A204.1 (cell line): ENCODE measurements at regions not wholly inside any gene's neighbourhood (a gene's known extent, or its start where the extent isn't known, plus 50 kb on each side); places are given as distances from the start of the nearest gene placed in this dataset.
"Not testable (repeated sequence)": the region's sequence is repeated elsewhere in the genome, so short reads cannot be mapped to it uniquely, and the experiment has no call there.

Source experiments
- FAIRE-seq: peaks from 2 replicates; lab custom pipeline; 2012; peaks lifted over from hg19 to GRCh38; lab: Jason Lieb, UNC

DNA sequence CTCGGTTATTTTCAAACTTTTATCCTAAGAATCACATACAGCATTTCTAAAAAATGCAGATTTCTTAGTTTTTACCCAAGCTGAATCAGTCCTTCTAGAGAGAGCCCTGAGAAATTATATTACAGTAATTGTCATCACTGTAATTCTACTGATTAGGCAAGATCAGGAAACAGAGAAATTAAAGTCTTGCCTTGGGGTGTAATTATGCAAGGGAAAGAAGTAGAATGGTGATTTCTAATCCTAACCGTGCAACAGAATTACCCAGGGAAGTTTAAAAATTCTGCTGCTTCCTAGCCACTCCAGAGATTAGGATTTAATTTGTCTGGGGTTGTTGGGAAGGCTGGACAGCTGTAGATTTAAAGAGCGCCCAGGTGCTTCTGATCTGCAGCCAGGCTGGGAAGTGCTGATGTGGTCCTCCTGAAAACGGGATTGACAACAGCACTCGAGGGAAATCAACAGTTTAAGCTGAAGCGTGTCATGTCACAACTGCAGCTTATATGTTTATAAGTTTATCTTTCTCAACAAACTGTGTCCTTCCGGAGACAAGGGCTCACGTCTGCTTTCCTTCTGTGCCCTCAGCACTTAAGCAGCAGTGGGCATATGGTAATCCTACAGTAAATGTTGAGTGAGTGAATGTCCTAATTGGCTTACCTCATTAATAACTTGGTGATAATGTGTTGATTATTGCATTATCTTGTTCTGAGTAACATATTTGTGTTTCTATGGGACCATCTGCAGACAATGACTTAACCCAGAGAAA lies 671.9 kb upstream of the SOX11 start:
- FAIRE-seq, result no peak

DNA sequence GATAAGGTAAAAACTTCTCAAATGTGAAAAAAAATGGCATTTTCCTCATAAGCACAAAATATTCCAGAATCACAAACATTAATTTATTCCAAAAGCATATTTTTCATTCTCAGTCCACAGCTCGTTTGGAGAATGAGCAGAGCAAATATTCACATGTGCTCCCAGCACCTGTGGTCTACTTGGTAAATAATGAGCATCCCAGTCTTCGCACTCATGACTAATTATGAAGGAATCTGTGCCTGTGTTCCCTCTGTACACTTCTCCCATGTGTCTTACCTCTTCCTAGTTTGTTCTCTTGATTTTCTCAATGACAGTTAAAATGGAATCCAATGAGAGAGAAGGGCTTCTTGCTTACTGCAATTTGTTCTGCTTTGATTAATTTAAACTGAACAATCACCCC lies 671.0 kb upstream of the SOX11 start:
- FAIRE-seq, result no peak

DNA sequence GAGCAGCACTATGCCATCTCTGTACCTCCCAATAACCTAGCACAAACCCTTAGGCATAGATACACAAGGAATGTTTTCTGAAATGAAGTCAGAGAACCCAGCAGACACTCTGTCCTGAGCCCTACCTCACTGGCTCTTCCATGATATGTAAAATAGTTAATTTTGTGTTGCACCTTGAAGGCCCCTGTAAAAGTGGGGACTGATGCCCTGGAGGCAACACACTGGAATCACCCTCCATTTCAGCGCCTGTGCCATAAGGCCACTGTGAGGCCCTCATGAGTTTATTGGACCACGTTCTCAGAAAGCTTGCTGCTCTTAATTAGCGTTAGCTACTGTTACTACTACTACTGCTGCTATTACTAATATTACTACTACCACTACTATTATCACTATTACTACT lies 670.1 kb upstream of the SOX11 start:
- FAIRE-seq, result no peak

DNA sequence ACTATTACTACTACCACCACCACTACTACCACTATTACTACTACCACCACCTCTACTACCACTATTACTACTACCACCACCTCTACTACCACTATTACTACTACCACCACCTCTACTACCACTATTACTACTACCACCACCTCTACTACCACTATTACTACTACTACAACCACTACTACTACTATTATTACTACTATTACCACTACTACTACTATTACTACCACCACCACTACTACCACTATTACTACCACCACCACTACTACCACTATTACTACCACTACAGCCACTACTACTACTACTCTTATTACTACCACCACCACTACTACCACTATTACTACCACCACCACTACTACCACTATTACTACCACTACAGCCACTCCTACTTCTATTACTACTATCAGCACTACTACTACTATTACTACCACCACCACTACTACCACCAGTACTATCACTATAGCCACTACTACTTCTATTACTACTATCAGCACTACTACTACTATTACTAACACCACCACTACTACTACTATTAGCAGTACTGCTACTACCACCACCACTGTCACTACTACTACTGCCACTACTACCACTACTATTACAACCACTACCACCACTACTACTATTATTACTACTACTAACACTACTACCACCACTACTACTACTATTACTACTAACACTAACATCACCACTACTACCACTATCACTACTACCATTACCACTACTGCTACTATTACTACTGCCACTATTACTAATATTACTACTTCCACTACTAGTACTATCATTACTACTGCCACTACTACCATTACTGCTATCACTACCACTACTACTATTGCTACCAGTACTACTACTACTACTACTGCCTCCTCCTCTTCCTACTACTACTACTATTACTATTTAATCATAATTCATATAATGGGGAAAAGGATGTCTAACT lies 669.2 kb upstream of the SOX11 start:
- not testable (repeated sequence) for FAIRE-seq

DNA sequence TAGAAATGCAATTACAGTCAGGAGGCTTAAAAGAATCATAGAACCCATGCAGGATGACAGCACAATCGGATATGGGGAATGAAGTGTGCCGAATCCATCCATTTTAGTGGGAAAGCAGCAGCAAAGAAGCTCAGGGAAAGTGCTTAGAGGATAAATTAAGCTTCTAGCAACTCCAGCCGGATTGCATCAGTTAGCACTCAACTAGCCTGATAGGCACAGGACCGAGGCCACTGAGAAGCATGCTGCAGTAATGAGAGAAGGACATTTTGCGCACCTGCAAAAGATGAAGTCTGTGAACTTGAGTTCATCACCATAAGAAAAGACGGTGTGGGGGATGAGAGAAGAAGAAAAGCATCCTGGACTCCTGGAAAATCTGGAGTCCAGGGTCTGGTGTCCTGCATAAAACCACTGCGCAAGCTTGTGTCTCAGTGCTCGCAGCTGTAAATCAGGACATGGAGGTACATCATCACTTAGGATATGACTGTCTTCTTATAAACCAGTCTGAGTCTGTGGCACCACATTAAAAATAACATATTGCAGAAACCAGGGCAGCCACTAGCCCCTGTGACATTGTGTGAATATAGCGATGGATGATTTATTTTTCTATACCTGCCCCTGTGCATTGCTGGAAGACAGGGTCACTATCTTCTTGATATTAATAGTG lies 665.5 kb upstream of the SOX11 start:
- no peak for FAIRE-seq

DNA sequence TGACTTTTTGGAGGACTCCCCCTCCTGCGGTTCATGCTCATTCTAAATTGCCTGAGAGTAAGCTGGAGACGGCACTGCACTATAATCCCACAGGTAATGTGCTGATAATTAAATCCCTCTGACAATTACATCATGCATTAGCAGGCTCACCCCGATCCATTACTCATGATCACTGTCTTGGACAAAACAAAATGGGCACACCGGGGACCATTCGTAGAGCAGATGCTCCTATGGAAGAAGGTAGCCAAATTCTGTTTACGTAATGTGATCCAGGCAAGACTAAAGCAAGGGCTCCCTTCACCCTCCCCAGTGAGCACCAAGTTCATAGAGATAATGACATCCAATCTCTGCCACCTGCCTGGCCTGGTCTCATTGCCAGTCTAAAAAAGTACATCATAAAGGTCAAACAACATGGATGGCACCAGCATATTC lies 657.1 kb upstream of the SOX11 start:
- FAIRE-seq, result no peak

DNA sequence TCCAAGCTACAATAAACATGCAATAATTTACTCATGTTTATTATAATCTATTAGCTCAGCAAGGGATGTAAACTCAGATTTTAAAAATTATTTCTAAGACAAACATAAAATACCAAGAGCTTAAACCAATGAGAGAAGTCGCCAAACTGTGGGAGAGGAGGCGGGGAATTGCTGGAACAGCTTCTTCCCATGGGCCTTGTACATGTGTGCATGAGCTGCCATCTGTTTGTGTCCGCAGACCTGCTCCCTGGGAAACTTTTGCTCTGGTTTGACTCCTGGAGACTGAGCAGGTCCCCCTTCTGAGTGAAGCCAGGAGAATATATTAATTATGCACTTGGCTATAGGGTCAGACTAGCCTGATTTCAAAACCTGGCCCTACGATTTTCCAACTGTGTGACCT lies 655.9 kb upstream of the SOX11 start:
- no peak for FAIRE-seq

DNA sequence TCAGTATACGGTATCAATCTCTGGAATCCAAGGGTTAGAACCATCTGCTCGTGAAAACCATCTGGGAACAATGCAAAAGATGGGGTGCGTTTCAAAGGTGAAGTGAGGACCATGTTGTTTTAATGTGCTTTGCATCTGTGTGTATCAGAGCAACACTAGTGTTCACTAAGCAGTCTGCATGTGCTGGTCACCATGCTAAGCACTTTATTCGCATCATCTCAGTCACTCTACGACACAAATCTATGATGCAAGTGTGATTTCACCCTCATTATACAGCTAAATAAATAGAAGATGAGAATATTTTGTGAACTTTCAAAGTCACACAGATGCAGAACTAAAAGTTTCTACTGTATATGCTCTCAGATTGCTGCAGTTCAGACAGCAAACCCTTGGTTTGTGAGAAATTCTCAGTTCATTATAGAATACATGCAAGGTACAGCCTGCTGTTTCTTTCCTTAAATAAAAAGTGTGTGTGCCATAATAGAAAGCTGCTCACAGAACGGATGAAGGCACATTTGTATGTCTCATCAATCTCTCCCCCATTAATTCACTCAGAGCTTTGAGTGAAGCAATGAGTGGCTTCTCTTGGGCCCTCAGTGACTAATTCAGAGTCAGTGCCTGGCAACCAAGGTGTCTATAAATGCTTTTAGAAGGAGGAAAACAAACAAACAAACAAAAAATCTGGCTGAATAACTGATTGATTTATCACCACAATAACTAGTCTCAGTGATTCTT lies 652.8 kb upstream of the SOX11 start:
- FAIRE-seq, result no peak

DNA sequence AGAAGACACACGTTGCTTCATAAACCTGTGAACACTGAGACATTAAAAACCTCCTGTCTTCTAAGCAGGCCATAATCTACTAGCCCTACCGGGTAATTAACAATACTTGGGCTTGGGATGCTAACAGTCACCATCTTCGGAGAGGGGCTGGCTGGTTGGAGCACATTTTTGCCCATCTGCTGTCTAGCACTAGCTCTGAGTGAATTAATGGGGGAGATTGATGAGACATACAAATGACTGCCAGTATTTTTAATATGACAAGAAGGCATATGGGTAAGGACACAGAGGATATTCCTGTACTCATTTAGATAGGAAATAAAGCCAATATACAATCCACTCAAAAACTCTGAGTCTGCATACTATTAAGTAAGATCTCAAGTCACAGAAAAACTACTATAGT lies 651.6 kb upstream of the SOX11 start:
- no peak for FAIRE-seq

DNA sequence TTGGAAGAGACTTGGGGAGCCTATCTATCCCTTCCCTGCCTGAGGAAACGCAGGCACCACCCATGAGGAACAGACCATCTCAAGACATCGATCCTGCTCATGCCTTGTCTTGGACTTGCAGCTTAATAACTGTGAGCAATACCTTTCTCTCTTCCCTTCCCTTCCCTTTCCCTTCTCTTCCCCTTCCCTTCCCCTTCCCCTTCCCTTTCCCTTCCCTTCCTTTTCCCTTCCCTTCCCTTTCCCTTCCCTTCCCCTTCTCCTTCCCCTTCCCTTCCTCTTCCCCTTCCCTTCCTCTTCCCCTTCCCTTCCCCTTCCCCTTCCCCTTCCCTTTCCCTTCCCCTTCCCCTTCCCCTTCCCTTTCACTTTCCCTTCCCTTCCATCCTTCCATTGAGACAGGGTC lies 650.7 kb upstream of the SOX11 start:
- no peak for FAIRE-seq

DNA sequence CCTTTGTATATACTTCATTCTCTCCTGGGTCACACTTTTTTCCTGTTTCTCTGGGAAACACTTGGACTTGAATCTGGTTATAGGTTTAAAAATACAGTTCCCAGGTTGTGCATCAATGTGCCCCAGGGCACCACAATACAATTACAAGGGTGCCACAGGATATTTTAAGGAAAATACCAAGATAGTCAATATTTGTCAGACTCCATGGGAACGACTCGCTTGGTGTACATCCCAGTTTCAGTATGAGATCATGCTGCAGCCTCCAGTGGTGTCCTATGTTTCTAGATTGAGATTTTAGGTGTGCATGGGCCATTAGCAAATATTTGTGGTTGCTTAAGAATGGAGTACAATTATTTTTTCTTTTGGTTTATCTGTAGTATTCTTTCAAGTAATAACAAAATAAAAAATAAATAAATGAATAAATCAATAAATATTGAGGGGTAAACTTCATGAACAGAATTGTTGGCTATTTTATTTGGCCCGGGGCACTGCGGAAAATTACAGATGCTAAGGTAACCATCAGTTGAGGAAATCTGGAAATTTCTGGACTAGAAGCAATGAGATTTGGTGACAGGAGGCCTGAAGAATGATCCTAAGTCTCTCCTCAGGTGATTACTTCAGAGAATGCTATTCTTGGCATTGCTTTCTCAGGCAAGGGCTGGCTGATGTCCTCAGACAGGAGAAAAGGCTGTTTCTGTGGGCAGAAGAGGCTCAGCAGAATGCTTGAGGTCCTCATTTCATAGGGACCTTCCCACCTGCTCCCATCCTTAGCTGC lies 649.3 kb upstream of the SOX11 start:
- FAIRE-seq, result no peak

DNA sequence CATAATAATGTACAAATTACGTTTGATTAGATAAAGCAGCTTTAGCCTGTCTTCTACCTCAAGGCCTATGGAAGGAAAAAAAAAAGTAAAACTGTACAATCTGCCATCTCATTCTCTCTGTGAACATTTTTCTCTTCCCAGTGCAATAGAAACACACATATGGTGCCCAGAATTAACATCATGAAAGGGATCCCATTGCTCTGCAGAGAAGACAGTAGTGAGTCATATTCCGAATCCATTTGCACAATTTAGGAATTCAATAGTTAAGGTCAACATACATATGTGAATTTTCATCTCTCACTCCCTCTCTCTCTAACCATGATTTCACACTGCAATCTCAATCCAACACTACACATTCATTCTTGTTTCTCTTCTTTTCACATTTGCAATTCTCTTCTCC lies 640.9 kb upstream of the SOX11 start:
- no peak for FAIRE-seq

DNA sequence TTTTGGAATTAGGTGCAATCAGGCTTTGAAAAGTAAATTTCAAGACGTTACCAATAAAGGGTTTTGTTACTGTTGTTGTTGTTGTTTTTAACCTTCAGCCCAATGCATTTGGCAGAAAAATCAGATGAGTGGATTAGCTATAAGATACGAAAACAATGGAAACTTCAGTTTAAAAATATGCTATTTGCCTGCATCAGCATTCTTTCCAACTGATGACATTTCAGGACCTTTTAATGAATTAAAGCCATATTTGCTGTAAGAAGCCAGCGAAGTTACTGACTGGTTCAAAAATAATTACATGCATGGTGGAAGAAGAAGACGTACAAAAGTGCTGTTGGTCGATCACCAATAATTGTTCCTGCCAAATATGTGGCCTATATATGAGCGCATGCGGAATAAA lies 639.3 kb upstream of the SOX11 start:
- no peak for FAIRE-seq

DNA sequence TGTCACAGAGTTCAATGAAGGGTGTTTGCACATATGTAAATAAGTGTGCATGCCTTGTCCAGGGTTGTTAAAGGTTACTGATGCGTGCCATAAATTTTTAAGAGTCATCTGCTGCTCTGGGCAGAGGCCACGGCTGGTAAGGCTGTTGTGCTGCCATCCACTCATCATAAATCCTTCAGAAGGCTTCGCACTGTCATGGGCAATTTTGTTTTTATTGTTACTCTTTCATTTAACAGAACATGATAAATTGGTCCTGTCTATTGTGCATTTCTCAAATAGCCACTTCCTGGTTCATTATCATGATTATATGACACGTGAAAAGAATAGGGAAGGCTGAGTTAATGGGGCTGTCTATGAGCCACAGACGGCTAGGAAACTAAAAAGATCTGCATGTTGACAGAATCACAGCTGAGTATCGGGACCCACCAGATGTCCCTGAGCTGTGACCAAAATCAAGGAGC lies 634.3 kb upstream of the SOX11 start:
- FAIRE-seq, result no peak

DNA sequence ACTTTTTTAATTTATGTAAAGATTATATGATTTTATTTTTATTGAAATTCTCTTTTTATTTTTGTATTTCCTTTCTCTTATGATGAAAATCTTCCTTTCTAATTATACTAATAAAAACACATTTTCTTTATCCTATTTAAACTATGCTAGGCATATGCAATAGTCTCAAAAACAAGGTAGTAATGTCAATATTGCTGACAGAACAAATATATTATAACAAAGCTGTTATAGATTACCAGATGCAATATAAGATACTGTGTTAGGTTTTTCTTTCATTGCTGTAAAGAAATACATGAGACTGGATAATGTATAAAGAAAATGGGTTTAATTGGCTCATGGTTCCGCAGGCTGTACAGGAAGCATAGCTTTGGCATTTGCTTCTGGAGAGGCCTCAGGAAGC lies 631.2 kb upstream of the SOX11 start:
- FAIRE-seq, result no peak

DNA sequence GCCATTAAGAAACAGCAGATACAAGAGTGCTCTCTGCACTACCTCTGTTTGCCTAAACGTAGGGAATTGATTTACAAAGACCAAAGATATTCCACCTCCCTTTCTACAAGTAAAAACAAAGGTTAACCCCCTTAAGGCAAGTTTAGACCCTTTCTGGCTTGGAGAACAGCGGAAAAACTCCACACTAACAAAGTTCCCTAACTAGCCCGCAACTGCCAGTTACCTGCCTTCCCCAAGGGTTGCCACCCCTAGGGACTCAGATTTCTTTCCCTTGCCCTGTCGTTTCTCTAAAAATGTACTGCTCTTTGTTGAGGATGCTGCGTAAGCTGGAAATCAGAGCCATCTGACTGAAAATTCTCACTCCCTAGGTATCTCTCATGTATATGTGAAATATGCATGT lies 627.5 kb upstream of the SOX11 start:
- FAIRE-seq, result no peak

DNA sequence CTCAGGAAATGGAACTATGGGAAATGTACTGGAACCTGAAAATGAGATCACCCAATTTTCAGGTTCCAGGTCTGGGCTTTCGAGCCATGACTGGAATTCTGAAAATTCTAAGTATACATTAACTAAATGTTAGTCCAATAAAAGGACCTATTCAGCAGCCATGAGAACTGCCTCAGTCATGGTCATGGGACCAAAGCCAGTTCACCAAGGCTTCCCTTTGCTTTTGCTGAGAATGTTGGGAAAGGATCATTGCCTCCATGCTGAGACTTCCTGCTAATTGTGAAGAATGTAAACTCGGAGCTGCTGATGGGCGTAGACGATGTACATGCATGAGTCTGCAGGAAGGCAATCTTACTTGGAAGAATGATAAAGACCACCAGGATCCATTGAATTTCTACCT lies 624.4 kb upstream of the SOX11 start:
- FAIRE-seq, result no peak

DNA sequence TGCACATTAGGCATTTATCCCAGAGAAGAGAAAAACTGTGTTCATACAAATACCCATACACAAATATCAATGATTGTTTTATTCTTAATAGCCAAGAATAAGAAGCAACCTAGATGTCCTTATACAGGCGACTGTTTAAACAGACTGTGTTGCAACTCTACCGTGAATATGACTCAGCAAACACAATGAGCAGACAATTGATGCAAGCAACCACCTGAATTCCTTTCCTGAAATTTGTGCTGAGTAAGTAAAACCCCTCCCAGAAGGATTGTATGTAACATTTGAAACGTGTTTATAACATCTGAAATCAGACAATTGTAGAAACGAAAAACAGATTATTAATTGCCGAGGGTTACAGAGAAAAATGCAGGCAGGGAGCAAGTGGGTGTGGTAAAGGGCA lies 621.9 kb upstream of the SOX11 start:
- no peak for FAIRE-seq

DNA sequence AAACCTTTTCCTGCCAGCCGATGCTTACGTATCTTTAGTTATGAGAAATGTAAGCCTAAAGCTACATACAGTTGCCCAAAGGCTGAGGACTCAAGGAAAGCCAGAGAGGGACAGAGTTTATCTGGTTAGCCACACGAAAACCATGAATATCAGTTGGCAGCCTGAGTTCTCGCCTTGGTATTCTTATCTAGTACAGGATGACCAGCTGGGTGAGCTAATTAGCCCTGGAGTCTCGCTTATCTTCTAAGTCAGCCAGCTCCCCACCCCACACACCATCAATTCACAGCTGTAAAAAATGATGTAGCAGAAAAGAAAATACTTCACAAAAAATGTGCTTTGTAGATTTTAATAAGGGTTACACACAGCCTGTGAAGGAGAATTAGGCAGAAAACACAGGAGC lies 617.5 kb upstream of the SOX11 start:
- FAIRE-seq, result no peak

DNA sequence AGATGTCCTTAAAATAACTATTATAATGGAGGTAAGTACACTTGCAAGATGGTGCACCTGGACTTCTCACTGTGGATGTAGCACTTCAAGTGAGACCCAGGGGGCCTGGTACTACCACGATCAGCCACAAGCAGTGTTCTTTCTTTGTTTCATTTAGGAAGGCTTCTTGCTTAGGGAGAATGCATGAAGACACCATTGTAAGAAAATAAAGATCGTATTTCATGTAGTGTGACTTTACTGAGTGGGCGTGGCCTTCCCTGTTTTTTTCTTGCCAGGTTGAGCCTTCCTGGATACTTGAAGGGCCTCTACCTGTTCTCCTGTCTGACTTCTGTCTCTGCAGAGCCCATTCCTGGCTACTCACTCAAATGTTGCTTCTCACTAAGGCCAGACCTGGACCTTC lies 615.6 kb upstream of the SOX11 start:
- no peak for FAIRE-seq

DNA sequence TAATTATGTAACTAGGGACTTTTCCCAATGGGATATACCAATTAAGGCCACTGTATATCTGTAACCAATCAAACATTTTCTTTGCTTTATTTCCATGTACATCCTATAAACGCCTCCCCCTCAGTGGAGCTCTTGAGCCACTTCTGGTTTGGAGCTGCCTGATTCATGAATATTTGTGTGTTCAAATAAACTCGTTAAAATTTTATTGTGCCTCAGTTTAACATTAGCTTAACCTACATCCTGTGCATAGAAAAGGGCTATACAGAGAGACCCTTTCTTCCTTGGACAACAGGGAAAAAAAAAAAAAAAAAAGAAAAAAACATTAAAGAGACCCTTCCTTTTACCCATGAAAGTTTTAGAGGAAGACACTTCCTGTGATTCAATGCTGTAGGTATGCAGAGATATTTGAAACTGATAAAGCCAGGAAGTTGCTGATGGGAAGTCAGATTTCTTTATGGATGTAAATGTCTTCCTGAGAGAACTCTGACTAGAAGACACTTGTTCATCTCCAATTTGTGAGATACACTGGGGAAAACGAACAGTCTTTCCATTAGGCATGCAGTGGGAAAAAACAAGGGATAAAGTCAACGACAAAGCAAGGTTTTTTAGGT lies 614.6 kb upstream of the SOX11 start:
- FAIRE-seq, result no peak
